Activated naive CD8-positive, alpha-beta T cell (primary cell): ENCODE measurements at regions not wholly inside any gene's neighbourhood (a gene's known extent, or its start where the extent isn't known, plus 50 kb on each side); places are given as distances from the start of the nearest gene placed in this dataset.
"Not testable (repeated sequence)": the region's sequence is repeated elsewhere in the genome, so short reads cannot be mapped to it uniquely, and the experiment has no call there.

Source experiments
- H3K27ac Mint-ChIP-seq: one replicate; pipeline ENCODE4 v1.8.0; 2021; ENCODE audit warnings: mixed read lengths
- H3K27me3 Mint-ChIP-seq: one replicate; pipeline ENCODE4 v1.8.0; 2021; ENCODE audit warnings: mixed read lengths
- H3K36me3 Mint-ChIP-seq: one replicate; pipeline ENCODE4 v1.8.0; 2021; ENCODE audit warnings: mixed read lengths
- H3K4me1 Mint-ChIP-seq: one replicate; pipeline ENCODE4 v1.8.0; 2021; ENCODE audit warnings: low read depth, mixed read lengths
- H3K4me3 Mint-ChIP-seq: one replicate; pipeline ENCODE4 v1.8.0; 2021; ENCODE audit warnings: mild to moderate bottlenecking, mixed read lengths
- H3K9me3 Mint-ChIP-seq: one replicate; pipeline ENCODE4 v1.8.0; 2021; ENCODE audit warnings: low read depth, mixed read lengths

- no peaks in the 10 kb centered on the region for H3K4me1 Mint-ChIP-seq
- no peak overlapping the region for H3K4me3 Mint-ChIP-seq
- no peak overlapping the region for H3K27ac Mint-ChIP-seq
- no peaks in the 10 kb centered on the region for H3K27me3 Mint-ChIP-seq
- no peaks in the 10 kb centered on the region for H3K9me3 Mint-ChIP-seq
- peaks cover 5% of the 10 kb centered on the region for H3K36me3 Mint-ChIP-seq
These were observed 350.4 kb upstream of the ZC3H15 start for GRCh38 chr2:186135686-186136085.

- no peaks in the 10 kb centered on the region for H3K27me3 Mint-ChIP-seq
- H3K4me3 Mint-ChIP-seq: no peak overlapping the region
- peaks cover 5% of the 10 kb centered on the region for H3K36me3 Mint-ChIP-seq
- no peaks in the 10 kb centered on the region for H3K4me1 Mint-ChIP-seq
- H3K9me3 Mint-ChIP-seq: no peaks in the 10 kb centered on the region
- H3K27ac Mint-ChIP-seq: no peak overlapping the region
These were observed 349.2 kb upstream of the ZC3H15 start for GRCh38 chr2:186136860-186137259.

GRCh38 chr2:186138845-186139244 is 347.2 kb upstream of the ZC3H15 start:
- H3K27ac Mint-ChIP-seq: no peak overlapping the region
- no peaks in the 10 kb centered on the region for H3K4me1 Mint-ChIP-seq
- peaks cover 5% of the 10 kb centered on the region for H3K36me3 Mint-ChIP-seq
- H3K9me3 Mint-ChIP-seq: no peaks in the 10 kb centered on the region
- H3K27me3 Mint-ChIP-seq: no peaks in the 10 kb centered on the region
- H3K4me3 Mint-ChIP-seq: no peak overlapping the region

- Mint-ChIP-seq H3K4me1 (no peaks in the 10 kb centered on the region), H3K9me3 (peaks cover 48% of the 10 kb centered on the region), H3K4me3 (no peak overlapping the region), H3K27me3 (no peaks in the 10 kb centered on the region), H3K36me3 (peaks cover 42% of the 10 kb centered on the region), H3K27ac (no peak overlapping the region)
These were observed 327.0 kb upstream of the ZC3H15 start for GRCh38 chr2:186159101-186159500.

- H3K27ac Mint-ChIP-seq: no peak overlapping the region
- no peaks in the 10 kb centered on the region for H3K4me1 Mint-ChIP-seq
- peaks cover 16% of the 10 kb centered on the region for H3K9me3 Mint-ChIP-seq
- H3K27me3 Mint-ChIP-seq: no peaks in the 10 kb centered on the region
- H3K36me3 Mint-ChIP-seq: peaks cover 32% of the 10 kb centered on the region
- no peak overlapping the region for H3K4me3 Mint-ChIP-seq
These were observed 321.7 kb upstream of the ZC3H15 start for GRCh38 chr2:186164325-186164724.

GRCh38 chr2:186170693-186171092 is 315.4 kb upstream of the ZC3H15 start:
- no peaks in the 10 kb centered on the region for H3K4me1 Mint-ChIP-seq
- no peak overlapping the region for H3K27ac Mint-ChIP-seq
- H3K4me3 Mint-ChIP-seq: no peak overlapping the region
- peaks cover 15% of the 10 kb centered on the region for H3K36me3 Mint-ChIP-seq
- H3K27me3 Mint-ChIP-seq: no peaks in the 10 kb centered on the region
- peaks cover 3% of the 10 kb centered on the region for H3K9me3 Mint-ChIP-seq

- Mint-ChIP-seq H3K4me1 (no peaks in the 10 kb centered on the region), H3K36me3 (peaks cover 8% of the 10 kb centered on the region), H3K27me3 (no peaks in the 10 kb centered on the region), H3K4me3 (no peak overlapping the region), H3K9me3 (no peaks in the 10 kb centered on the region), H3K27ac (no peak overlapping the region)
These were observed 304.4 kb upstream of the ZC3H15 start for GRCh38 chr2:186181625-186182024.

GRCh38 chr2:186182366-186182765 is 303.7 kb upstream of the ZC3H15 start:
- H3K27me3 Mint-ChIP-seq: not testable (repeated sequence)

GRCh38 chr2:186183406-186183805 is 302.7 kb upstream of the ZC3H15 start:
- Mint-ChIP-seq H3K27me3 (no peaks in the 10 kb centered on the region), H3K36me3 (peaks cover 8% of the 10 kb centered on the region), H3K4me3 (no peak overlapping the region), H3K27ac (no peak overlapping the region), H3K4me1 (no peaks in the 10 kb centered on the region), H3K9me3 (no peaks in the 10 kb centered on the region)

More at GRCh38 chr2:186182366-186182765, 303.7 kb upstream of the ZC3H15 start:
- H3K4me1 Mint-ChIP-seq, H3K36me3 Mint-ChIP-seq, H3K27ac Mint-ChIP-seq, H3K9me3 Mint-ChIP-seq, H3K4me3 Mint-ChIP-seq: not testable (repeated sequence)

- H3K4me3 Mint-ChIP-seq: no peak overlapping the region
- peaks cover 9% of the 10 kb centered on the region for H3K36me3 Mint-ChIP-seq
- H3K27ac Mint-ChIP-seq: no peak overlapping the region
- no peaks in the 10 kb centered on the region for H3K4me1 Mint-ChIP-seq
- H3K27me3 Mint-ChIP-seq: no peaks in the 10 kb centered on the region
- H3K9me3 Mint-ChIP-seq: no peaks in the 10 kb centered on the region
These were observed 298.2 kb upstream of the ZC3H15 start for GRCh38 chr2:186187854-186188253.

- no peaks in the 10 kb centered on the region for H3K27me3 Mint-ChIP-seq
- peaks cover 9% of the 10 kb centered on the region for H3K36me3 Mint-ChIP-seq
- no peaks in the 10 kb centered on the region for H3K9me3 Mint-ChIP-seq
- H3K27ac Mint-ChIP-seq: no peak overlapping the region
- no peaks in the 10 kb centered on the region for H3K4me1 Mint-ChIP-seq
- H3K4me3 Mint-ChIP-seq: no peak overlapping the region
These were observed 296.2 kb upstream of the ZC3H15 start for GRCh38 chr2:186189816-186190215.

GRCh38 chr2:186195696-186196095 is 290.4 kb upstream of the ZC3H15 start:
- Mint-ChIP-seq H3K9me3 (no peaks in the 10 kb centered on the region), H3K36me3 (peaks cover 3% of the 10 kb centered on the region), H3K4me1 (no peaks in the 10 kb centered on the region), H3K4me3 (no peak overlapping the region), H3K27ac (no peak overlapping the region), H3K27me3 (no peaks in the 10 kb centered on the region)

- Mint-ChIP-seq H3K4me1 (no peaks in the 10 kb centered on the region), H3K9me3 (no peaks in the 10 kb centered on the region), H3K27ac (no peak overlapping the region), H3K36me3 (no peaks in the 10 kb centered on the region), H3K4me3 (no peak overlapping the region), H3K27me3 (no peaks in the 10 kb centered on the region)
These were observed 288.1 kb upstream of the ZC3H15 start for GRCh38 chr2:186197955-186198354.

GRCh38 chr2:186199029-186199428 is 287.0 kb upstream of the ZC3H15 start:
- Mint-ChIP-seq H3K9me3 (no peaks in the 10 kb centered on the region), H3K27me3 (no peaks in the 10 kb centered on the region), H3K27ac (no peak overlapping the region), H3K4me1 (no peaks in the 10 kb centered on the region), H3K36me3 (no peaks in the 10 kb centered on the region), H3K4me3 (no peak overlapping the region)

GRCh38 chr2:186201371-186201770 is 284.7 kb upstream of the ZC3H15 start:
- H3K9me3 Mint-ChIP-seq: no peaks in the 10 kb centered on the region
- H3K4me1 Mint-ChIP-seq: peaks cover 2% of the 10 kb centered on the region
- no peaks in the 10 kb centered on the region for H3K36me3 Mint-ChIP-seq
- no peaks in the 10 kb centered on the region for H3K27me3 Mint-ChIP-seq
- no peak overlapping the region for H3K4me3 Mint-ChIP-seq
- no peak overlapping the region for H3K27ac Mint-ChIP-seq

- Mint-ChIP-seq H3K27ac (no peak overlapping the region), H3K27me3 (no peaks in the 10 kb centered on the region), H3K36me3 (no peaks in the 10 kb centered on the region), H3K9me3 (no peaks in the 10 kb centered on the region), H3K4me3 (no peak overlapping the region), H3K4me1 (peaks cover 2% of the 10 kb centered on the region)
These were observed 280.7 kb upstream of the ZC3H15 start for GRCh38 chr2:186205254-186205911.
